ENCODE measurements at regions not wholly inside any gene's neighbourhood (a gene's known extent, or its start where the extent isn't known, plus 50 kb on each side); places are given as distances from the start of the nearest gene placed in this dataset.
"Not testable (repeated sequence)": the region's sequence is repeated elsewhere in the genome, so short reads cannot be mapped to it uniquely, and the experiment has no call there.

GRCh38 chr16:75943705-75944514, 217.6 kb upstream of the CPHXL start:
- in situ Hi-C loops (cut with HindIII; ENCODE audit: low pct_unique_long_range_greater_than_20kb, low sequenced_read_pairs) = no loop called here
- no peak for DNase-seq (ENCODE audit: low read depth in 1 of 2, low spot score in 1 of 2)
- no peak for TF ChIP-seq JUND (IDR thresholded peaks at IDR 0.05; ENCODE audit: low read depth)

GRCh38 chr16:75945916-75946457, 219.7 kb upstream of the CPHXL start:
- no peak for TF ChIP-seq JUND (IDR thresholded peaks at IDR 0.05; ENCODE audit: low read depth)
- DNase-seq (ENCODE audit: low read depth in 1 of 2, low spot score in 1 of 2) = no peak

GRCh38 chr16:75947626-75948239, 221.4 kb upstream of the CPHXL start:
- in situ Hi-C loops (cut with HindIII; ENCODE audit: low pct_unique_long_range_greater_than_20kb, low sequenced_read_pairs) = no loop called here
- DNase-seq (ENCODE audit: low read depth in 1 of 2, low spot score in 1 of 2) = no peak
- no peak for TF ChIP-seq JUND (IDR thresholded peaks at IDR 0.05; ENCODE audit: low read depth)

More at GRCh38 chr16:75945916-75946457, 219.7 kb upstream of the CPHXL start:
- in situ Hi-C loops (cut with HindIII; ENCODE audit: low pct_unique_long_range_greater_than_20kb, low sequenced_read_pairs) = no loop called here

- no peak for DNase-seq (ENCODE audit: low read depth in 1 of 2, low spot score in 1 of 2)
- TF ChIP-seq JUND (IDR thresholded peaks at IDR 0.05; ENCODE audit: low read depth) = no peak
- in situ Hi-C loops (cut with HindIII; ENCODE audit: low pct_unique_long_range_greater_than_20kb, low sequenced_read_pairs) = no loop called here
These were observed 222.2 kb upstream of the CPHXL start for GRCh38 chr16:75948441-75948840.

- no peak for TF ChIP-seq JUND (IDR thresholded peaks at IDR 0.05; ENCODE audit: low read depth)
- in situ Hi-C loops (cut with HindIII; ENCODE audit: low pct_unique_long_range_greater_than_20kb, low sequenced_read_pairs) = no loop called here
- DNase-seq (ENCODE audit: low read depth in 1 of 2, low spot score in 1 of 2) = no peak
These were observed 222.6 kb upstream of the CPHXL start for GRCh38 chr16:75948886-75949285.

- in situ Hi-C loops (cut with HindIII; ENCODE audit: low pct_unique_long_range_greater_than_20kb, low sequenced_read_pairs) = no loop called here
- DNase-seq (ENCODE audit: low read depth in 1 of 2, low spot score in 1 of 2) = no peak
- no peak for TF ChIP-seq JUND (IDR thresholded peaks at IDR 0.05; ENCODE audit: low read depth)
These were observed 225.8 kb upstream of the CPHXL start for GRCh38 chr16:75952124-75952523.

GRCh38 chr16:75957870-75958269, 231.6 kb upstream of the CPHXL start:
- in situ Hi-C loops (cut with HindIII; ENCODE audit: low pct_unique_long_range_greater_than_20kb, low sequenced_read_pairs) = no loop called here
- no peak for DNase-seq (ENCODE audit: low read depth in 1 of 2, low spot score in 1 of 2)
- no peak for TF ChIP-seq JUND (IDR thresholded peaks at IDR 0.05; ENCODE audit: low read depth)

- in situ Hi-C loops (cut with HindIII; ENCODE audit: low pct_unique_long_range_greater_than_20kb, low sequenced_read_pairs) = no loop called here
- no peak for TF ChIP-seq JUND (IDR thresholded peaks at IDR 0.05; ENCODE audit: low read depth)
These were observed 239.4 kb upstream of the CPHXL start for GRCh38 chr16:75965504-75966374.

GRCh38 chr16:75969120-75969519, 242.8 kb upstream of the CPHXL start:
- in situ Hi-C loops (cut with HindIII; ENCODE audit: low pct_unique_long_range_greater_than_20kb, low sequenced_read_pairs); DNase-seq (ENCODE audit: low read depth in 1 of 2, low spot score in 1 of 2): not testable (repeated sequence)

More at GRCh38 chr16:75965504-75966374, 239.4 kb upstream of the CPHXL start:
- no peak for DNase-seq (ENCODE audit: low read depth in 1 of 2, low spot score in 1 of 2)

GRCh38 chr16:75971334-75971733, 245.0 kb upstream of the CPHXL start:
- TF ChIP-seq JUND (IDR thresholded peaks at IDR 0.05; ENCODE audit: low read depth) = no peak
- in situ Hi-C loops (cut with HindIII; ENCODE audit: low pct_unique_long_range_greater_than_20kb, low sequenced_read_pairs) = no loop called here
- no peak for DNase-seq (ENCODE audit: low read depth in 1 of 2, low spot score in 1 of 2)

- in situ Hi-C loops (cut with HindIII; ENCODE audit: low pct_unique_long_range_greater_than_20kb, low sequenced_read_pairs) = no loop called here
- no peak for TF ChIP-seq JUND (IDR thresholded peaks at IDR 0.05; ENCODE audit: low read depth)
- no peak for DNase-seq (ENCODE audit: low read depth in 1 of 2, low spot score in 1 of 2)
These were observed 257.0 kb upstream of the CPHXL start for GRCh38 chr16:75983296-75983695.

GRCh38 chr16:75983741-75984381, 257.6 kb upstream of the CPHXL start:
- in situ Hi-C loops (cut with HindIII; ENCODE audit: low pct_unique_long_range_greater_than_20kb, low sequenced_read_pairs) = no loop called here
- no peak for DNase-seq (ENCODE audit: low read depth in 1 of 2, low spot score in 1 of 2)
- TF ChIP-seq JUND (IDR thresholded peaks at IDR 0.05; ENCODE audit: low read depth) = no peak

Data from T47D (cell line).